HCT116 (cell line): ENCODE measurements at regions not wholly inside any gene's neighbourhood (a gene's known extent, or its start where the extent isn't known, plus 50 kb on each side); places are given as distances from the start of the nearest gene placed in this dataset.

Source experiments
- ATAC-seq: fragments of 200-7000 bp; cut with Tn5 transposase; 2 replicates; pipeline ENCODE4 v1.9.1; 2020; ENCODE audit warnings: mild to moderate bottlenecking, moderate library complexity
- BruUV-seq: library from RNA; stranded (reverse); fragments of 400-500 nt; replicated peaks from 2 replicates; lab custom pipeline; 2021; lab: Mats Ljungman, UMichigan
- CTCF ChIA-PET: fragments of 300-600 bp; sonication (Branson Sonifier 250); formaldehyde crosslinking; loops from one replicate; lab custom pipeline; 2021; ENCODE audit warnings: antibody characterized with exemption; lab: Charles Lee
- POLR2A ChIA-PET: fragments of 300-600, 350-600 bp; sonication (Branson Sonifier 250); formaldehyde crosslinking; loops from one replicate; lab custom pipeline; 2021; ENCODE audit warnings: antibody characterized with exemption; lab: Charles Lee
- RAD21 ChIA-PET, 2 experiments: fragments of 300-600 bp; sonication (Branson Sonifier 250); formaldehyde crosslinking; loops; one replicate each; lab custom pipeline; 2023; ENCODE audit warnings: low total read pairs in 2 of 2; ENCODE audit not compliant: uncharacterized antibody in 2 of 2, unreplicated experiment in 2 of 2, low non-redundant PET in 1 of 2; lab: Charles Lee
- DNase-seq: peaks from one replicate; pipeline ENCODE4 v3.0.0-alpha.2; 2010; ENCODE audit warnings: low read depth, low spot score
- H2AFZ ChIP-seq: fragments of 200-600 bp; shearing (Covaris generic), sonication (generic); 2 replicates; pipeline ENCODE4 v1.6.1; 2017; ENCODE audit warnings: low read depth, mixed run types, mixed read lengths, antibody characterized with exemption, low read length; ENCODE audit not compliant: poor library complexity, severe bottlenecking
- H3K27ac ChIP-seq: 2 replicates; pipeline ENCODE4 v1.5.1; 2012; ENCODE audit warnings: low read depth, low read length
- H3K27me3 ChIP-seq: fragments of 200-600 bp; sonication (generic); 2 replicates; pipeline ENCODE4 v1.6.1; 2016; ENCODE audit warnings: mixed run types, low read length, mixed read lengths; ENCODE audit not compliant: insufficient read depth
- H3K36me3 ChIP-seq, 2 experiments: fragments of 200-500 bp in 1 of 2; fragments of 200-600 bp in 1 of 2; sonication (Bioruptor generic) in 1 of 2; sonication (generic) in 1 of 2; 2 replicates each; pipeline versions ENCODE4 v1.5.1 to v1.6.1; 2014 to 2016; ENCODE audit warnings: low read length in 2 of 2, inconsistent platforms in 1 of 2, mixed read lengths in 1 of 2, mixed run types in 1 of 2; ENCODE audit not compliant: insufficient read depth in 2 of 2, control insufficient read depth in 1 of 2
- H3K4me1 ChIP-seq, 2 experiments: fragments of 200-600 bp in 1 of 2; sonication (generic) in 1 of 2; 2 replicates each; pipeline versions ENCODE4 v1.5.1 to v1.6.1; 2012 to 2017; ENCODE audit warnings: low read length in 2 of 2, inconsistent platforms in 1 of 2, mild to moderate bottlenecking in 1 of 2, mixed read lengths in 1 of 2, mixed run types in 1 of 2, moderate library complexity in 1 of 2; ENCODE audit not compliant: insufficient read depth in 2 of 2, control insufficient read depth in 1 of 2
- H3K4me2 ChIP-seq: fragments of 200-600 bp; sonication (generic); 2 replicates; pipeline ENCODE4 v1.6.1; 2017; ENCODE audit warnings: mixed run types, low read length, mixed read lengths
- H3K4me3 ChIP-seq, 2 experiments: fragments of 200-600 bp in 1 of 2; sonication (generic) in 1 of 2; replicated peaks in 1 of 2; 2 replicates each; pipeline ENCODE4 v1.5.1; 2011 to 2016; ENCODE audit warnings: low read length in 2 of 2, control low read depth in 1 of 2, low read depth in 1 of 2, mild to moderate bottlenecking in 1 of 2, mixed read lengths in 1 of 2, mixed run types in 1 of 2
- H3K79me2 ChIP-seq: fragments of 200-600 bp; sonication (generic); 2 replicates; pipeline ENCODE4 v1.6.1; 2017; ENCODE audit warnings: mild to moderate bottlenecking, mixed run types, low read length, moderate library complexity, mixed read lengths; ENCODE audit not compliant: insufficient read depth
- H3K9ac ChIP-seq: fragments of 200-600 bp; sonication (generic); 2 replicates; pipeline ENCODE4 v1.6.1; 2016; ENCODE audit warnings: low read length, mixed read lengths
- H3K9me2 ChIP-seq: fragments of 200-600 bp; sonication (generic), shearing (Covaris generic); 2 replicates; pipeline ENCODE4 v1.6.1; 2017; ENCODE audit warnings: mixed run types, mild to moderate bottlenecking, moderate library complexity; ENCODE audit not compliant: insufficient read depth
- H3K9me3 ChIP-seq, 2 experiments: fragments of 200-500 bp in 1 of 2; fragments of 200-600 bp in 1 of 2; sonication (Bioruptor generic) in 1 of 2; sonication (generic) in 1 of 2; 2 replicates each; pipeline ENCODE4 v1.6.1; 2014 to 2017; ENCODE audit warnings: low read length in 2 of 2, mixed read lengths in 2 of 2, inconsistent platforms in 1 of 2, low read depth in 1 of 2, mild to moderate bottlenecking in 1 of 2, mixed run types in 1 of 2, moderate library complexity in 1 of 2; ENCODE audit not compliant: control insufficient read depth in 1 of 2, insufficient read depth in 1 of 2
- H4K20me1 ChIP-seq: fragments of 200-600 bp; sonication (generic), shearing (Covaris generic); 2 replicates; pipeline ENCODE4 v1.6.1; 2017; ENCODE audit warnings: mixed run types, mild to moderate bottlenecking, moderate library complexity; ENCODE audit not compliant: insufficient read depth
- CBX3 ChIP-seq: IDR thresholded peaks from 2 replicates; pipeline ENCODE4 v1.6.1; 2012; ENCODE audit warnings: low read depth
- CEBPB ChIP-seq: IDR thresholded peaks from 2 replicates; pipeline ENCODE4 v1.6.1; 2012; ENCODE audit warnings: low read depth
- EZH2phosphoT487 ChIP-seq: fragments of 200-600 bp; IDR thresholded peaks from 2 replicates; pipeline ENCODE4 v1.6.1; 2018; ENCODE audit warnings: antibody characterized with exemption, borderline replicate concordance
- FOSL1 ChIP-seq: IDR thresholded peaks from 2 replicates; pipeline ENCODE4 v1.6.1; 2012; ENCODE audit warnings: low read depth
- YY1 ChIP-seq: IDR thresholded peaks from 2 replicates; pipeline ENCODE4 v1.6.1; 2011; ENCODE audit warnings: low read length, low read depth, moderate library complexity, mild to moderate bottlenecking; ENCODE audit not compliant: insufficient replicate concordance; ENCODE audit errors: extremely low read depth
- ZNF274 ChIP-seq: fragments of 200-500 bp; sonication (Bioruptor generic); IDR thresholded peaks from 2 replicates; pipeline ENCODE4 v1.6.1; 2014; ENCODE audit warnings: mild to moderate bottlenecking, low read depth, low read length, inconsistent platforms
- intact Hi-C: fragments of 100-400 bp; cut with micrococcal nuclease; formaldehyde crosslinking; loops from 2 replicates; pipeline ENCODE4 v1.10.0; 2022
- TF ChIP-seq, protein P1 (sequence below): IDR thresholded peaks from 2 replicates; pipeline ENCODE4 v1.6.1; 2012; ENCODE audit warnings: low read depth
- TF ChIP-seq, protein P2 (sequence below): IDR thresholded peaks from 2 replicates; pipeline ENCODE4 v1.6.1; 2011; ENCODE audit warnings: mild to moderate bottlenecking, low read length, moderate library complexity; ENCODE audit not compliant: insufficient replicate concordance; ENCODE audit errors: extremely low read depth

DNA sequence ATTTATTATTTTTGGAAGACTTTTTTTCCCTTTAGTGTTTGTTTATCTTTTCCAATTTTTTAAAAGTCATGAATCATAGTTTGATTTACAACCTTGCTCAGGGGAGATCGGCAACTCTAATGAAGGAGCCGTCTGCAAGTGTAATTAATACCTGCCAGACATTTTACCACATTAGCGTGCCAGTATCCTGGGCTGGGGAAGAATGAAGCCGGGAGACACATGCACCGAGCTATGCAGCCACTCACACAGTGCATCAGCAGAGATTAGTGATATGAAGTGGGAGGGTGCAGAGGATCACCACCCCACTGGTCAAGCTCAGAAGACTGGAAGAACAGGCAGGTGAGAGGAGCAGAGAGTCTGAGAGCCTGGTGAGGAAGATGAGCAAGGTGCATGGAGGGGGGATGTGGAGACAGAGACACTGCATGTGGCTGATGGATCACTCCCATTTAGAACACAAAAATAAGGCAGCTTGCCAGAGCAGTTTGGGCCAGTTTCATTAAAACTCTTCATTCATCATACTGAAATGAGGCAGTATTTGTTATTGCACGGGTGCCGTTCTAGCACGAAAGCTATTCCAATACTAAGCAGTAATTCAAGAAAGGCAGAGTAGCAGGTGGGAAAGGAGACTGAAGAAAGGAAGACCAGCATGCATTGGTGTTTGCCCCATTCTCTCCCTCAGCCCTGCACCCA lies 821.6 kb downstream of the TUSC7 start:
- no TSS peak for BruUV-seq
- Histone ChIP-seq H2AFZ (no peak overlapping the region), H4K20me1 (no peaks in the 10 kb centered on the region), H3K4me2 (no peak overlapping the region), H3K9me2 (no peaks in the 10 kb centered on the region), H3K36me3 (no peaks in the 10 kb centered on the region), H3K4me1 (no peaks in the 10 kb centered on the region), H3K27me3 (no peaks in the 10 kb centered on the region), H3K27ac (no peak overlapping the region), H3K9ac (no peak overlapping the region), H3K9me3 (no peaks in the 10 kb centered on the region; a peak in 1 of 4 replicates), H3K79me2 (no peaks in the 10 kb centered on the region), H3K4me3 (no peak overlapping the region)
- no peak for ATAC-seq
- ChIA-PET RAD21 (no interaction called here), CTCF (no interaction called here), POLR2A (no interaction called here)
- intact Hi-C loops, result no loop called here
- TF ChIP-seq, protein P1, sequence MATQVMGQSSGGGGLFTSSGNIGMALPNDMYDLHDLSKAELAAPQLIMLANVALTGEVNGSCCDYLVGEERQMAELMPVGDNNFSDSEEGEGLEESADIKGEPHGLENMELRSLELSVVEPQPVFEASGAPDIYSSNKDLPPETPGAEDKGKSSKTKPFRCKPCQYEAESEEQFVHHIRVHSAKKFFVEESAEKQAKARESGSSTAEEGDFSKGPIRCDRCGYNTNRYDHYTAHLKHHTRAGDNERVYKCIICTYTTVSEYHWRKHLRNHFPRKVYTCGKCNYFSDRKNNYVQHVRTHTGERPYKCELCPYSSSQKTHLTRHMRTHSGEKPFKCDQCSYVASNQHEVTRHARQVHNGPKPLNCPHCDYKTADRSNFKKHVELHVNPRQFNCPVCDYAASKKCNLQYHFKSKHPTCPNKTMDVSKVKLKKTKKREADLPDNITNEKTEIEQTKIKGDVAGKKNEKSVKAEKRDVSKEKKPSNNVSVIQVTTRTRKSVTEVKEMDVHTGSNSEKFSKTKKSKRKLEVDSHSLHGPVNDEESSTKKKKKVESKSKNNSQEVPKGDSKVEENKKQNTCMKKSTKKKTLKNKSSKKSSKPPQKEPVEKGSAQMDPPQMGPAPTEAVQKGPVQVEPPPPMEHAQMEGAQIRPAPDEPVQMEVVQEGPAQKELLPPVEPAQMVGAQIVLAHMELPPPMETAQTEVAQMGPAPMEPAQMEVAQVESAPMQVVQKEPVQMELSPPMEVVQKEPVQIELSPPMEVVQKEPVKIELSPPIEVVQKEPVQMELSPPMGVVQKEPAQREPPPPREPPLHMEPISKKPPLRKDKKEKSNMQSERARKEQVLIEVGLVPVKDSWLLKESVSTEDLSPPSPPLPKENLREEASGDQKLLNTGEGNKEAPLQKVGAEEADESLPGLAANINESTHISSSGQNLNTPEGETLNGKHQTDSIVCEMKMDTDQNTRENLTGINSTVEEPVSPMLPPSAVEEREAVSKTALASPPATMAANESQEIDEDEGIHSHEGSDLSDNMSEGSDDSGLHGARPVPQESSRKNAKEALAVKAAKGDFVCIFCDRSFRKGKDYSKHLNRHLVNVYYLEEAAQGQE, result no peak
- TF ChIP-seq YY1, result no peak
- no peak for TF ChIP-seq FOSL1
- no peak for TF ChIP-seq CEBPB
- no peak for TF ChIP-seq CBX3
- no peak for DNase-seq

DNA sequence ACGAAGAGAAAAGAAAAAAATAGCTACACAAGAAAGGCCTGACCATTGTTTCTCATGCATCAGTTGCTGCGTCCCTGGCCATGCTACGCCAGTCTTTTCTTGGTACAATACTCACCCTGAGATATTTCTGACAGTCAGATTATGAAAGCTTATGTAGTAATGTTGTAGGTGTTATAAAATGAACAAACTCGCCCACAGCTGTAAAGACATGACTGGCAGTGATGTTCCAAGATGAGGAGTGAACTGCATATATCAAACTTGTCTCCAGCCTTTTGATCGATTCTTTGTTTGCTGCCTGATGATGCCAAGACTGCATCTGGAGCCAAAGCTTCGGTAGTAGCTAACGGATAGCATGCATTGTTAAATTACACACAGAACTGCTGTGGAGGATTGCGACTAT lies 822.7 kb downstream of the TUSC7 start:
- Histone ChIP-seq H4K20me1 (no peaks in the 10 kb centered on the region), H3K4me3 (no peak overlapping the region), H3K9me2 (no peaks in the 10 kb centered on the region), H3K27me3 (no peaks in the 10 kb centered on the region), H3K36me3 (no peaks in the 10 kb centered on the region), H3K4me2 (no peak overlapping the region), H2AFZ (no peak overlapping the region), H3K9me3 (no peaks in the 10 kb centered on the region; a peak in 1 of 4 replicates), H3K27ac (no peak overlapping the region), H3K79me2 (no peaks in the 10 kb centered on the region), H3K4me1 (no peaks in the 10 kb centered on the region), H3K9ac (no peak overlapping the region)
- ChIA-PET RAD21 (no interaction called here), POLR2A (no interaction called here), CTCF (no interaction called here)
- BruUV-seq, result no TSS peak
- ATAC-seq, result no peak
- intact Hi-C loops, result no loop called here
- TF ChIP-seq, protein P2, sequence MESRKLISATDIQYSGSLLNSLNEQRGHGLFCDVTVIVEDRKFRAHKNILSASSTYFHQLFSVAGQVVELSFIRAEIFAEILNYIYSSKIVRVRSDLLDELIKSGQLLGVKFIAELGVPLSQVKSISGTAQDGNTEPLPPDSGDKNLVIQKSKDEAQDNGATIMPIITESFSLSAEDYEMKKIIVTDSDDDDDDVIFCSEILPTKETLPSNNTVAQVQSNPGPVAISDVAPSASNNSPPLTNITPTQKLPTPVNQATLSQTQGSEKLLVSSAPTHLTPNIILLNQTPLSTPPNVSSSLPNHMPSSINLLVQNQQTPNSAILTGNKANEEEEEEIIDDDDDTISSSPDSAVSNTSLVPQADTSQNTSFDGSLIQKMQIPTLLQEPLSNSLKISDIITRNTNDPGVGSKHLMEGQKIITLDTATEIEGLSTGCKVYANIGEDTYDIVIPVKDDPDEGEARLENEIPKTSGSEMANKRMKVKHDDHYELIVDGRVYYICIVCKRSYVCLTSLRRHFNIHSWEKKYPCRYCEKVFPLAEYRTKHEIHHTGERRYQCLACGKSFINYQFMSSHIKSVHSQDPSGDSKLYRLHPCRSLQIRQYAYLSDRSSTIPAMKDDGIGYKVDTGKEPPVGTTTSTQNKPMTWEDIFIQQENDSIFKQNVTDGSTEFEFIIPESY, result no peak
- TF ChIP-seq ZNF274 (no peak), EZH2phosphoT487 (no peak)
- no peak for DNase-seq
